Panc1 (cell line): ENCODE measurements at regions not wholly inside any gene's neighbourhood (a gene's known extent, or its start where the extent isn't known, plus 50 kb on each side); places are given as distances from the start of the nearest gene placed in this dataset.

Experiments
- ATAC-seq: fragments of 200-7000 bp; cut with Tn5 transposase; 2 replicates; pipeline ENCODE4 v1.9.1; 2020; ENCODE audit warnings: mild to moderate bottlenecking, moderate library complexity
- BruUV-seq: library from RNA; stranded (reverse); fragments of 400-500 nt; replicated peaks from 2 replicates; lab custom pipeline; 2021; lab: Mats Ljungman, UMichigan
- CTCF ChIA-PET: fragments of 300-600 bp; sonication (Branson Sonifier 250); formaldehyde crosslinking; loops from one replicate; lab custom pipeline; 2022; ENCODE audit warnings: antibody characterized with exemption; lab: Charles Lee
- POLR2A ChIA-PET: fragments of 300-600 bp; sonication (Branson Sonifier 250); formaldehyde crosslinking; loops from one replicate; lab custom pipeline; 2022; ENCODE audit warnings: antibody characterized with exemption; lab: Charles Lee
- DNase-seq: peaks from one replicate; pipeline ENCODE4 v3.0.0-alpha.2; 2010; ENCODE audit warnings: low read depth, low spot score
- H3K27ac ChIP-seq: 2 replicates; pipeline ENCODE4 v1.5.1; 2011; ENCODE audit warnings: mild to moderate bottlenecking, low read length, inconsistent platforms
- H3K27me3 ChIP-seq: fragments of 200-500 bp; sonication (Bioruptor generic); 2 replicates; pipeline ENCODE4 v1.6.0; 2014; ENCODE audit warnings: low read length, inconsistent platforms; ENCODE audit not compliant: control insufficient read depth, insufficient read depth
- H3K36me3 ChIP-seq: fragments of 200-500 bp; sonication (Bioruptor generic); 2 replicates; pipeline ENCODE4 v1.5.1; 2014; ENCODE audit warnings: inconsistent platforms, mild to moderate bottlenecking, low read length, moderate library complexity; ENCODE audit not compliant: control insufficient read depth, insufficient read depth
- H3K4me1 ChIP-seq: 2 replicates; pipeline ENCODE4 v1.5.1; 2011; ENCODE audit warnings: inconsistent platforms, mild to moderate bottlenecking, low read length, moderate library complexity; ENCODE audit not compliant: control insufficient read depth, insufficient read depth
- H3K4me3 ChIP-seq, 2 experiments: 2 replicates each; pipeline ENCODE4 v1.5.1; 2011 to 2012; ENCODE audit warnings: low read depth in 2 of 2, low read length in 2 of 2, mild to moderate bottlenecking in 2 of 2, inconsistent platforms in 1 of 2, moderate library complexity in 1 of 2
- H3K9me3 ChIP-seq: fragments of 200-500 bp; sonication (Bioruptor generic); 2 replicates; pipeline ENCODE4 v1.5.1; 2014; ENCODE audit warnings: low read depth, mild to moderate bottlenecking, inconsistent platforms, low read length, moderate library complexity; ENCODE audit not compliant: control insufficient read depth, insufficient read depth
- POLR2AphosphoS5 ChIP-seq: IDR thresholded peaks from 2 replicates; pipeline ENCODE4 v1.6.1; 2012; ENCODE audit warnings: mild to moderate bottlenecking, low read depth, low read length, moderate library complexity
- SIN3A ChIP-seq: IDR thresholded peaks from 2 replicates; pipeline ENCODE4 v1.6.1; 2012; ENCODE audit warnings: low read depth, mild to moderate bottlenecking, low read length, moderate library complexity, borderline replicate concordance; ENCODE audit not compliant: insufficient read depth
- TCF7L2 ChIP-seq: IDR thresholded peaks from 2 replicates; pipeline ENCODE4 v1.6.1; 2011; ENCODE audit warnings: mild to moderate bottlenecking, low read depth, low read length, inconsistent platforms
- in situ Hi-C: cut with HindIII; loops from 2 replicates; pipeline ENCODE4 v1.10.0; 2016; ENCODE audit warnings: low sequenced_read_pairs, low pct_unique_long_range_greater_than_20kb
- intact Hi-C: fragments of 100-400 bp; cut with micrococcal nuclease; formaldehyde crosslinking; loops from one replicate; pipeline ENCODE4 v1.10.0; 2022; ENCODE audit not compliant: unreplicated experiment
- TF ChIP-seq, protein P1 (sequence below): fragments of 450-650 bp; IDR thresholded peaks from 2 replicates; pipeline ENCODE4 v1.5.1; 2017; ENCODE audit warnings: mild to moderate bottlenecking
- TF ChIP-seq, protein P2 (sequence below), 2 experiments: IDR thresholded peaks; 2 replicates each; pipeline ENCODE4 v1.6.1; 2011 to 2012; ENCODE audit warnings: low read depth in 2 of 2, control low read depth in 1 of 2, low read length in 1 of 2, mild to moderate bottlenecking in 1 of 2, moderate library complexity in 1 of 2; ENCODE audit not compliant: insufficient read depth in 1 of 2

DNA sequence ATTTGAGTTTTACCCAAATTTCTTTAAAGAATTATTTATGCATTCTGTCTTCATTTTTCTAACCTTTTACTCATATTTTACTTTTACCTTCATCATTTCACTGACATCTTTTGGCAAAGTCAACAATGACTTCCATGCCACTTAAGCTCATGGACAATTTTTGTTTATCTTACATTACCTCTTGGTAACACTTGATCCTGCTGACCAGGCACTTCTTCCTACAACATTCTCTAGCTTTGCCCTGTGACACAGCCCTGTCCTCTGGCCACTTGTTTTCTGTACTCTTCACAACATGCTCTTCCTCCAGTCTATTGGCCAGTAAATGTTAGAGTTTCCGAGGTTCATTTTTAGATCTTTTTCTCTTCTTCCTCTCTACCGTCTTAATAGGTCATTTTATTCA lies 377.2 kb downstream of the SUCLA2 start:
- no TSS peak for BruUV-seq
- H3K27me3 ChIP-seq, result no peaks in the 10 kb centered on the region
- in situ Hi-C loops, result no loop called here
- TF ChIP-seq, protein P1, sequence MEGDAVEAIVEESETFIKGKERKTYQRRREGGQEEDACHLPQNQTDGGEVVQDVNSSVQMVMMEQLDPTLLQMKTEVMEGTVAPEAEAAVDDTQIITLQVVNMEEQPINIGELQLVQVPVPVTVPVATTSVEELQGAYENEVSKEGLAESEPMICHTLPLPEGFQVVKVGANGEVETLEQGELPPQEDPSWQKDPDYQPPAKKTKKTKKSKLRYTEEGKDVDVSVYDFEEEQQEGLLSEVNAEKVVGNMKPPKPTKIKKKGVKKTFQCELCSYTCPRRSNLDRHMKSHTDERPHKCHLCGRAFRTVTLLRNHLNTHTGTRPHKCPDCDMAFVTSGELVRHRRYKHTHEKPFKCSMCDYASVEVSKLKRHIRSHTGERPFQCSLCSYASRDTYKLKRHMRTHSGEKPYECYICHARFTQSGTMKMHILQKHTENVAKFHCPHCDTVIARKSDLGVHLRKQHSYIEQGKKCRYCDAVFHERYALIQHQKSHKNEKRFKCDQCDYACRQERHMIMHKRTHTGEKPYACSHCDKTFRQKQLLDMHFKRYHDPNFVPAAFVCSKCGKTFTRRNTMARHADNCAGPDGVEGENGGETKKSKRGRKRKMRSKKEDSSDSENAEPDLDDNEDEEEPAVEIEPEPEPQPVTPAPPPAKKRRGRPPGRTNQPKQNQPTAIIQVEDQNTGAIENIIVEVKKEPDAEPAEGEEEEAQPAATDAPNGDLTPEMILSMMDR, result no peak
- TF ChIP-seq POLR2AphosphoS5 (no peak), SIN3A (no peak), TCF7L2 (no peak)
- TF ChIP-seq, protein P2, sequence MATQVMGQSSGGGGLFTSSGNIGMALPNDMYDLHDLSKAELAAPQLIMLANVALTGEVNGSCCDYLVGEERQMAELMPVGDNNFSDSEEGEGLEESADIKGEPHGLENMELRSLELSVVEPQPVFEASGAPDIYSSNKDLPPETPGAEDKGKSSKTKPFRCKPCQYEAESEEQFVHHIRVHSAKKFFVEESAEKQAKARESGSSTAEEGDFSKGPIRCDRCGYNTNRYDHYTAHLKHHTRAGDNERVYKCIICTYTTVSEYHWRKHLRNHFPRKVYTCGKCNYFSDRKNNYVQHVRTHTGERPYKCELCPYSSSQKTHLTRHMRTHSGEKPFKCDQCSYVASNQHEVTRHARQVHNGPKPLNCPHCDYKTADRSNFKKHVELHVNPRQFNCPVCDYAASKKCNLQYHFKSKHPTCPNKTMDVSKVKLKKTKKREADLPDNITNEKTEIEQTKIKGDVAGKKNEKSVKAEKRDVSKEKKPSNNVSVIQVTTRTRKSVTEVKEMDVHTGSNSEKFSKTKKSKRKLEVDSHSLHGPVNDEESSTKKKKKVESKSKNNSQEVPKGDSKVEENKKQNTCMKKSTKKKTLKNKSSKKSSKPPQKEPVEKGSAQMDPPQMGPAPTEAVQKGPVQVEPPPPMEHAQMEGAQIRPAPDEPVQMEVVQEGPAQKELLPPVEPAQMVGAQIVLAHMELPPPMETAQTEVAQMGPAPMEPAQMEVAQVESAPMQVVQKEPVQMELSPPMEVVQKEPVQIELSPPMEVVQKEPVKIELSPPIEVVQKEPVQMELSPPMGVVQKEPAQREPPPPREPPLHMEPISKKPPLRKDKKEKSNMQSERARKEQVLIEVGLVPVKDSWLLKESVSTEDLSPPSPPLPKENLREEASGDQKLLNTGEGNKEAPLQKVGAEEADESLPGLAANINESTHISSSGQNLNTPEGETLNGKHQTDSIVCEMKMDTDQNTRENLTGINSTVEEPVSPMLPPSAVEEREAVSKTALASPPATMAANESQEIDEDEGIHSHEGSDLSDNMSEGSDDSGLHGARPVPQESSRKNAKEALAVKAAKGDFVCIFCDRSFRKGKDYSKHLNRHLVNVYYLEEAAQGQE (IDR thresholded peaks at IDR 0.05; ENCODE audit: insufficient read depth in 1 of 2, low read depth in 2 of 2, low read length in 1 of 2), result no peak
- POLR2A ChIA-PET, result no interaction called here
- no peak for DNase-seq
- intact Hi-C loops, result no loop called here
- no peaks in the 10 kb centered on the region for H3K9me3 ChIP-seq
- no peak for ATAC-seq
- H3K4me1 ChIP-seq, result no peaks in the 10 kb centered on the region
- H3K36me3 ChIP-seq, result no peaks in the 10 kb centered on the region
- H3K27ac ChIP-seq, result no peak overlapping the region
- H3K4me3 ChIP-seq, result no peak overlapping the region
- CTCF ChIA-PET, result no interaction called here

DNA sequence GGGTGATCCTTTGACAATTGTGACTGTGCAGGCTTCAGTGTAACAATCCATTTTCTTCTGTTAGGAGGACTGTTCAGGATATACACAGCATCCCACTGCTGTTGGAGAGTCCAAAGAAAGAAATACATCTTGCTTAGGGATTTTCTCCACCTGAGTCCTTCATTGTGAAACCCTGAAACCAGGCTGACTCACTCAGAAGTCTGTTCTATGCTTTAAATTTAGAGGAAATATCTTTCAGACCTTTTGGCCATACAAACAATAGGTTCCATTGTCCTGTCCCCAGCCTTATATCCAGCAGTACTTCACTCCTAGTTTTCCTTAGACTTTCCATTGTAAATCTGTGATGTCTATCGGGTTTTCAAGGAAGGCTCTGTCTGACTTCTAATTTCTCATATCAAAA lies 379.1 kb downstream of the SUCLA2 start:
- ChIA-PET CTCF (no interaction called here), POLR2A (no interaction called here)
- BruUV-seq, result no TSS peak
- no peaks in the 10 kb centered on the region for H3K27me3 ChIP-seq
- TF ChIP-seq POLR2AphosphoS5 (no peak), SIN3A (no peak), TCF7L2 (no peak)
- TF ChIP-seq, protein P2 (IDR thresholded peaks at IDR 0.05; ENCODE audit: insufficient read depth in 1 of 2, low read depth in 2 of 2, low read length in 1 of 2), result no peak
- TF ChIP-seq, protein P1, result no peak
- H3K36me3 ChIP-seq, result no peaks in the 10 kb centered on the region
- intact Hi-C loops, result no loop called here
- in situ Hi-C loops, result no loop called here
- no peak overlapping the region for H3K4me3 ChIP-seq
- no peak overlapping the region for H3K27ac ChIP-seq
- ATAC-seq (no peak), DNase-seq (no peak)
- H3K9me3 ChIP-seq, result no peaks in the 10 kb centered on the region
- no peaks in the 10 kb centered on the region for H3K4me1 ChIP-seq
